K562 (cell line): ENCODE measurements at regions not wholly inside any gene's neighbourhood (a gene's known extent, or its start where the extent isn't known, plus 50 kb on each side); places are given as distances from the start of the nearest gene placed in this dataset.

ENCODE experiments used
- ATAC-seq: fragments of 200-7000 bp; cut with Tn5 transposase; 3 replicates; pipeline ENCODE4 v1.9.1; 2020; ENCODE audit warnings: moderate library complexity
- BruUV-seq: library from RNA; stranded (reverse); fragments of 400-500 nt; replicated peaks from 2 replicates; lab custom pipeline; 2021; lab: Mats Ljungman, UMichigan
- CTCF ChIA-PET: fragments of 300-600 bp; formaldehyde crosslinking; extraction: SDS; loops from one replicate; lab custom pipeline; 2021; ENCODE audit warnings: low intra/inter-chr PET ratio; lab: Yijun Ruan, JAX
- POLR2A ChIA-PET: fragments of 300-600, 350-650 bp; sonication (Branson Sonifier 250); formaldehyde crosslinking; extraction: SDS; loops from one replicate; lab custom pipeline; 2021; ENCODE audit warnings: antibody characterized with exemption, inconsistent platforms; lab: Yijun Ruan, JAX
- DNase-seq, 4 experiments: peaks; one replicate each; pipeline versions ENCODE4 v3.0.0 to v3.0.0-alpha.2; 2011 to 2018; ENCODE audit warnings: low spot score in 3 of 4, mixed read lengths in 3 of 4; ENCODE audit errors: extremely low read depth in 1 of 4
- FAIRE-seq: peaks from 2 replicates; lab custom pipeline; 2011; peaks lifted over from hg19 to GRCh38; lab: Jason Lieb, UNC
- H2AFZ ChIP-seq: 2 replicates; pipeline ENCODE4 v1.6.0; 2011; ENCODE audit warnings: low read depth, low read length, control low read depth, inconsistent platforms
- H3K27ac ChIP-seq: fragments of 200-600 bp; 3 replicates; pipeline ENCODE4 v1.8.0; 2011; ENCODE audit warnings: low read depth, mild to moderate bottlenecking, control low read depth, inconsistent platforms, low read length, moderate library complexity, mixed read lengths; ENCODE audit errors: extremely low read depth
- H3K27me3 ChIP-seq, 2 experiments: fragments of 300-600 bp in 1 of 2; 2 replicates in 1 of 2; 3 replicates in 1 of 2; pipeline versions ENCODE4 v1.6.0 to v1.8.0; 2011; ENCODE audit warnings: inconsistent platforms in 2 of 2, low read length in 2 of 2, mild to moderate bottlenecking in 1 of 2, mixed read lengths in 1 of 2, moderate library complexity in 1 of 2; ENCODE audit not compliant: control insufficient read depth in 2 of 2, insufficient read depth in 2 of 2
- H3K36me3 ChIP-seq: fragments of 300-600 bp; 3 replicates; pipeline ENCODE4 v1.8.0; 2011; ENCODE audit warnings: mild to moderate bottlenecking, low read length, inconsistent platforms; ENCODE audit not compliant: control insufficient read depth, insufficient read depth
- H3K4me1 ChIP-seq, 2 experiments: fragments of 200-600 bp in 1 of 2; replicated peaks in 1 of 2; 2 replicates in 1 of 2; 3 replicates in 1 of 2; pipeline versions ENCODE4 v1.5.1 to v1.8.0; 2011; ENCODE audit warnings: inconsistent platforms in 2 of 2, low read length in 2 of 2, mild to moderate bottlenecking in 1 of 2, mixed read lengths in 1 of 2, moderate library complexity in 1 of 2; ENCODE audit not compliant: control insufficient read depth in 2 of 2, insufficient read depth in 2 of 2
- H3K4me2 ChIP-seq: 2 replicates; pipeline ENCODE4 v1.6.1; 2011; ENCODE audit warnings: low read length, control low read depth, inconsistent platforms, mixed read lengths; ENCODE audit not compliant: insufficient read depth
- H3K4me3 ChIP-seq: fragments of 200-600 bp; sonication (generic), shearing (Covaris generic); 2 replicates; pipeline ENCODE4 v1.5.1; 2016; ENCODE audit warnings: control low read depth, inconsistent platforms
- H3K79me2 ChIP-seq: fragments of 200-600 bp; 3 replicates; pipeline ENCODE4 v1.8.0; 2011; ENCODE audit warnings: low read length, inconsistent platforms; ENCODE audit not compliant: control insufficient read depth, insufficient read depth
- H3K9ac ChIP-seq, 2 experiments: 2 replicates each; pipeline versions ENCODE4 v1.6.0 to v1.6.1; 2011; ENCODE audit warnings: low read depth in 2 of 2, low read length in 2 of 2, control low read depth in 1 of 2, inconsistent platforms in 1 of 2, mild to moderate bottlenecking in 1 of 2, mixed read lengths in 1 of 2; ENCODE audit not compliant: insufficient read depth in 1 of 2
- H3K9me1 ChIP-seq: one replicate; pipeline ENCODE4 v1.6.0; 2011; ENCODE audit warnings: inconsistent platforms, mild to moderate bottlenecking, low read length, moderate library complexity; ENCODE audit not compliant: control insufficient read depth, insufficient read depth
- H3K9me3 ChIP-seq: replicated peaks from 2 replicates; pipeline ENCODE4 v1.5.1; 2011; ENCODE audit warnings: low read depth, low read length, inconsistent platforms; ENCODE audit not compliant: control insufficient read depth, insufficient read depth
- H4K20me1 ChIP-seq: replicated peaks from 2 replicates; pipeline ENCODE4 v1.6.1; 2011; ENCODE audit warnings: low read length, inconsistent platforms, mixed read lengths; ENCODE audit not compliant: control insufficient read depth, insufficient read depth
- ATF1 ChIP-seq, 2 experiments: fragments of 450-650 bp in 1 of 2; IDR thresholded peaks; 2 replicates each; pipeline ENCODE4 v1.6.1; 2016; ENCODE audit warnings: missing compliant biosample characterization in 1 of 2, missing genetic modification characterization in 1 of 2
- CREB1 ChIP-seq, 2 experiments: sonication (generic) in 1 of 2; formaldehyde crosslinking in 1 of 2; IDR thresholded peaks; 2 replicates each; pipeline versions ENCODE4 v1.6.1 to v1.8.0; 2012 to 2022; ENCODE audit warnings: inconsistent platforms in 1 of 2, mild to moderate bottlenecking in 1 of 2, missing genetic modification reagents in 1 of 2, moderate library complexity in 1 of 2
- CREM ChIP-seq: IDR thresholded peaks from 2 replicates; pipeline ENCODE4 v1.6.1; 2014; ENCODE audit warnings: antibody characterized with exemption, low read depth
- HMG20A ChIP-seq: fragments of 450-650 bp; formaldehyde crosslinking; conservative IDR thresholded peaks from 2 replicates; pipeline ENCODE4 v1.4.0; 2020; ENCODE audit warnings: mild to moderate bottlenecking, mixed read lengths
- KLF6 ChIP-seq: fragments of 250-450 bp; sonication (Bioruptor Pico); IDR thresholded peaks from 2 replicates; pipeline ENCODE4 v1.4.0; 2020; ENCODE audit warnings: mild to moderate bottlenecking, moderate library complexity, borderline replicate concordance
- MTA3 ChIP-seq: fragments of 450-650 bp; formaldehyde crosslinking; IDR thresholded peaks from 2 replicates; pipeline ENCODE4 v1.6.1; 2017; ENCODE audit warnings: mild to moderate bottlenecking, borderline replicate concordance
- PRMT5 ChIP-seq: sonication (generic); formaldehyde crosslinking; IDR thresholded peaks from 2 replicates; pipeline ENCODE4 v1.5.0; 2020; ENCODE audit warnings: missing genetic modification reagents
- RBM25 ChIP-seq: fragments of 200-400 bp; formaldehyde crosslinking; IDR thresholded peaks from 2 replicates; pipeline ENCODE4 v1.6.1; 2018; ENCODE audit warnings: low read length, low read depth, moderate library complexity; ENCODE audit not compliant: severe bottlenecking
- SOX6 ChIP-seq: fragments of 450-650 bp; IDR thresholded peaks from 2 replicates; pipeline ENCODE4 v1.6.1; 2014; ENCODE audit warnings: mild to moderate bottlenecking
- ZNF143 ChIP-seq: sonication (generic); formaldehyde crosslinking; IDR thresholded peaks from 2 replicates; pipeline ENCODE4 v1.9.0; 2022; ENCODE audit warnings: mild to moderate bottlenecking, missing genetic modification reagents
- ZNF282 ChIP-seq: sonication (generic); formaldehyde crosslinking; IDR thresholded peaks from 2 replicates; pipeline ENCODE4 v1.8.1; 2023; ENCODE audit warnings: missing genetic modification reagents
- ZNF592 ChIP-seq: fragments of 450-650 bp; IDR thresholded peaks from 2 replicates; pipeline ENCODE4 v1.6.1; 2017; ENCODE audit warnings: antibody characterized with exemption, mild to moderate bottlenecking
- WGBS: fragments of 100-300 bp; shearing (Covaris generic); methylation state at CpG from one replicate; pipeline ENCODE4 v1.1.6; 2016; ENCODE audit warnings: low coverage, mixed read lengths; ENCODE audit not compliant: insufficient coverage; ENCODE audit errors: missing lambda C conversion rate; 5-methylcytosine and 5-hydroxymethylcytosine counted together
- in situ Hi-C: fragments of 300-500 bp; cut with MboI; formaldehyde crosslinking; loops from 4 replicates; pipeline ENCODE4 v1.15.0; 2018; ENCODE audit warnings: inconsistent platforms, mixed read lengths
- intact Hi-C: fragments of 100-400 bp; cut with micrococcal nuclease; formaldehyde crosslinking; loops from 2 replicates; pipeline ENCODE4 v1.14.2; 2022
- TF ChIP-seq, protein P1 (sequence below): sonication (generic); IDR thresholded peaks from 2 replicates; pipeline ENCODE4 v1.6.1; 2016
- TF ChIP-seq, protein P2 (sequence below), 2 experiments: fragments of 450-650 bp in 1 of 2; IDR thresholded peaks; 2 replicates each; pipeline ENCODE4 v1.6.1; 2011 to 2017; ENCODE audit warnings: low read depth in 2 of 2, antibody characterized with exemption in 1 of 2, borderline replicate concordance in 1 of 2, low read length in 1 of 2, mild to moderate bottlenecking in 1 of 2, mixed read lengths in 1 of 2; ENCODE audit not compliant: control insufficient read depth in 1 of 2

DNA sequence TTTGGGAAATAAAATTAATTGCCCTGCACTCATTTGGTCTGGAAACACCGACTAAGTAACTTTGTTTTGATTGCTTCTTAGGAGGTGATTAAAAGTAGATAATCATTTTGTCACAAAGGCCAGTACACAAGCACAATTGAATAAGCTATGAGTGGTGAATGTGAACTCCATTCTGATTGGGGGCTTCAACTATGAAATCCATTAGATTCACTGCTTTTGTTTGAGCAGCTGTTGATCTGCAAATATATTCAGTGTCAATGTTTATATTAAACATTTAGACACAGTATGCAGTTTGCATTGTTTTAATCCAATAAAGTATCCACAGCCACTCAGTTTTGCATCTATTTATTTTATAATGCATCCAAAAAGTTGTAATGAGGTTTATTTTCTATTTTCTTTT is 817.5 kb downstream of the CDH11 start:
- WGBS: 10% methylated on average over 1 of the region's 1 CpG
- H3K9me3 ChIP-seq: no peaks in the 10 kb centered on the region
- no peaks in the 10 kb centered on the region for H4K20me1 ChIP-seq
- in situ Hi-C loops (no loop called here), intact Hi-C loops (no loop called here)
- H2AFZ ChIP-seq: no peak overlapping the region
- no peak overlapping the region for H3K4me2 ChIP-seq
- H3K4me3 ChIP-seq: no peak overlapping the region
- H3K27me3 ChIP-seq: no peaks in the 10 kb centered on the region
- TF ChIP-seq PRMT5 (CRISPR knock-in tag) (no peak), ZNF143 (CRISPR knock-in tag) (no peak), CREM (no peak), MTA3 (no peak), ZNF592 (no peak), KLF6 (CRISPR knock-in tag) (no peak), RBM25 (no peak), HMG20A (CRISPR knock-in tag) (no peak), ZNF282 (CRISPR knock-in tag) (no peak), SOX6 (no peak), CREB1 (IDR thresholded peaks at IDR 0.05) (no peak), CREB1 (CRISPR knock-in tag; IDR thresholded peaks at IDR 0.05) (no peak), ATF1 (CRISPR knock-in tag; IDR thresholded peaks at IDR 0.05) (no peak), ATF1 (tag; IDR thresholded peaks at IDR 0.05) (no peak)
- TF ChIP-seq, protein P1, sequence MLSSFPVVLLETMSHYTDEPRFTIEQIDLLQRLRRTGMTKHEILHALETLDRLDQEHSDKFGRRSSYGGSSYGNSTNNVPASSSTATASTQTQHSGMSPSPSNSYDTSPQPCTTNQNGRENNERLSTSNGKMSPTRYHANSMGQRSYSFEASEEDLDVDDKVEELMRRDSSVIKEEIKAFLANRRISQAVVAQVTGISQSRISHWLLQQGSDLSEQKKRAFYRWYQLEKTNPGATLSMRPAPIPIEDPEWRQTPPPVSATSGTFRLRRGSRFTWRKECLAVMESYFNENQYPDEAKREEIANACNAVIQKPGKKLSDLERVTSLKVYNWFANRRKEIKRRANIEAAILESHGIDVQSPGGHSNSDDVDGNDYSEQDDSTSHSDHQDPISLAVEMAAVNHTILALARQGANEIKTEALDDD: no peak
- TF ChIP-seq, protein P2, sequence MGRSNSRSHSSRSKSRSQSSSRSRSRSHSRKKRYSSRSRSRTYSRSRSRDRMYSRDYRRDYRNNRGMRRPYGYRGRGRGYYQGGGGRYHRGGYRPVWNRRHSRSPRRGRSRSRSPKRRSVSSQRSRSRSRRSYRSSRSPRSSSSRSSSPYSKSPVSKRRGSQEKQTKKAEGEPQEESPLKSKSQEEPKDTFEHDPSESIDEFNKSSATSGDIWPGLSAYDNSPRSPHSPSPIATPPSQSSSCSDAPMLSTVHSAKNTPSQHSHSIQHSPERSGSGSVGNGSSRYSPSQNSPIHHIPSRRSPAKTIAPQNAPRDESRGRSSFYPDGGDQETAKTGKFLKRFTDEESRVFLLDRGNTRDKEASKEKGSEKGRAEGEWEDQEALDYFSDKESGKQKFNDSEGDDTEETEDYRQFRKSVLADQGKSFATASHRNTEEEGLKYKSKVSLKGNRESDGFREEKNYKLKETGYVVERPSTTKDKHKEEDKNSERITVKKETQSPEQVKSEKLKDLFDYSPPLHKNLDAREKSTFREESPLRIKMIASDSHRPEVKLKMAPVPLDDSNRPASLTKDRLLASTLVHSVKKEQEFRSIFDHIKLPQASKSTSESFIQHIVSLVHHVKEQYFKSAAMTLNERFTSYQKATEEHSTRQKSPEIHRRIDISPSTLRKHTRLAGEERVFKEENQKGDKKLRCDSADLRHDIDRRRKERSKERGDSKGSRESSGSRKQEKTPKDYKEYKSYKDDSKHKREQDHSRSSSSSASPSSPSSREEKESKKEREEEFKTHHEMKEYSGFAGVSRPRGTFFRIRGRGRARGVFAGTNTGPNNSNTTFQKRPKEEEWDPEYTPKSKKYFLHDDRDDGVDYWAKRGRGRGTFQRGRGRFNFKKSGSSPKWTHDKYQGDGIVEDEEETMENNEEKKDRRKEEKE (IDR thresholded peaks at IDR 0.05; ENCODE audit: borderline replicate concordance in 1 of 2, control insufficient read depth in 1 of 2, low read depth in 2 of 2, low read length in 1 of 2): no peak
- no peak for DNase-seq
- no peak overlapping the region for H3K9ac ChIP-seq
- ChIA-PET CTCF (no interaction called here), POLR2A (no interaction called here)
- H3K79me2 ChIP-seq: no peaks in the 10 kb centered on the region
- BruUV-seq: no TSS peak
- H3K9me1 ChIP-seq: no peaks in the 10 kb centered on the region
- H3K36me3 ChIP-seq: no peaks in the 10 kb centered on the region
- no peak for ATAC-seq
- H3K4me1 ChIP-seq: no peaks in the 10 kb centered on the region
- H3K27ac ChIP-seq: no peak overlapping the region
- no peak for FAIRE-seq
